HS-27A (cell line): ENCODE measurements at regions not wholly inside any gene's neighbourhood (a gene's known extent, or its start where the extent isn't known, plus 50 kb on each side); places are given as distances from the start of the nearest gene placed in this dataset.
"Not testable (repeated sequence)": the region's sequence is repeated elsewhere in the genome, so short reads cannot be mapped to it uniquely, and the experiment has no call there.

ENCODE experiments used
- DNase-seq: peaks from one replicate; pipeline ENCODE4 v3.0.0-alpha.2; 2012; ENCODE audit warnings: low read depth, missing footprints

- no peak for DNase-seq
These were observed 112.6 kb downstream of the BRMS1L start for GRCh38 chr14:35938770-35939169.

GRCh38 chr14:35934499-35934898 lies 108.4 kb downstream of the BRMS1L start:
- DNase-seq = no peak

- DNase-seq = no peak
These were observed 106.6 kb downstream of the BRMS1L start for GRCh38 chr14:35932659-35933159.

- DNase-seq = no peak
These were observed 106.0 kb downstream of the BRMS1L start for GRCh38 chr14:35932136-35932535.

GRCh38 chr14:35931346-35931745 lies 105.2 kb downstream of the BRMS1L start:
- no peak for DNase-seq

- DNase-seq = no peak
These were observed 103.0 kb downstream of the BRMS1L start for GRCh38 chr14:35929186-35929585.

GRCh38 chr14:35927727-35928126 lies 101.6 kb downstream of the BRMS1L start:
- DNase-seq = peak; percentile 33

GRCh38 chr14:35925319-35925718 lies 99.2 kb downstream of the BRMS1L start:
- no peak for DNase-seq

- DNase-seq = not testable (repeated sequence)
These were observed 96.5 kb downstream of the BRMS1L start for GRCh38 chr14:35922590-35922989.

GRCh38 chr14:35921745-35922144 lies 95.6 kb downstream of the BRMS1L start:
- no peak for DNase-seq
